VCaP (cell line): ENCODE measurements at regions not wholly inside any gene's neighbourhood (a gene's known extent, or its start where the extent isn't known, plus 50 kb on each side); places are given as distances from the start of the nearest gene placed in this dataset.

Source experiments
- H3K27ac ChIP-seq: fragments of 450-650 bp; 2 replicates; pipeline ENCODE4 v1.5.1; 2017
- TF ChIP-seq, protein P1 (sequence below): fragments of 450-650 bp; conservative IDR thresholded peaks from 2 replicates; pipeline ENCODE4 v1.5.1; 2017; ENCODE audit warnings: mild to moderate bottlenecking, moderate library complexity

DNA sequence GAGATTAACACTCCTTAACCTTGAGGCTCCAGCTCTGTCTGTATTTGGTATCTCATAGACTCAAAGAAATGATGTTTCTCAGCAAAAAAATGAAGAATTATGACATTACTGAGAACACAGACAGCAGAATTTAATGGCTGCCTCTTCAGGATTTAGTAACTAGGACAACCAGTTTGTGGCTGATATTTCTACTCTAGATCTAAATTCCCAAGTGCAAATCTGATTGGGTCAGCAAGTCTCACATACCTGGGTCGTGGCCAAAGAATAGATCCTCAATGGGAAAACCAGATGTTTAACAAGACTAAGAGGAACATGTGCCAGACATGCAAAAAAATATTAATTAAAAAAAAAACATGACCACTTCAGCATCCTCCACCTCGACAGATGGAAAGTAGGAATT is 608.9 kb downstream of the DTWD2 start:
- TF ChIP-seq, protein P1, sequence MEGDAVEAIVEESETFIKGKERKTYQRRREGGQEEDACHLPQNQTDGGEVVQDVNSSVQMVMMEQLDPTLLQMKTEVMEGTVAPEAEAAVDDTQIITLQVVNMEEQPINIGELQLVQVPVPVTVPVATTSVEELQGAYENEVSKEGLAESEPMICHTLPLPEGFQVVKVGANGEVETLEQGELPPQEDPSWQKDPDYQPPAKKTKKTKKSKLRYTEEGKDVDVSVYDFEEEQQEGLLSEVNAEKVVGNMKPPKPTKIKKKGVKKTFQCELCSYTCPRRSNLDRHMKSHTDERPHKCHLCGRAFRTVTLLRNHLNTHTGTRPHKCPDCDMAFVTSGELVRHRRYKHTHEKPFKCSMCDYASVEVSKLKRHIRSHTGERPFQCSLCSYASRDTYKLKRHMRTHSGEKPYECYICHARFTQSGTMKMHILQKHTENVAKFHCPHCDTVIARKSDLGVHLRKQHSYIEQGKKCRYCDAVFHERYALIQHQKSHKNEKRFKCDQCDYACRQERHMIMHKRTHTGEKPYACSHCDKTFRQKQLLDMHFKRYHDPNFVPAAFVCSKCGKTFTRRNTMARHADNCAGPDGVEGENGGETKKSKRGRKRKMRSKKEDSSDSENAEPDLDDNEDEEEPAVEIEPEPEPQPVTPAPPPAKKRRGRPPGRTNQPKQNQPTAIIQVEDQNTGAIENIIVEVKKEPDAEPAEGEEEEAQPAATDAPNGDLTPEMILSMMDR, result no peak
- H3K27ac ChIP-seq, result no peak overlapping the region

DNA sequence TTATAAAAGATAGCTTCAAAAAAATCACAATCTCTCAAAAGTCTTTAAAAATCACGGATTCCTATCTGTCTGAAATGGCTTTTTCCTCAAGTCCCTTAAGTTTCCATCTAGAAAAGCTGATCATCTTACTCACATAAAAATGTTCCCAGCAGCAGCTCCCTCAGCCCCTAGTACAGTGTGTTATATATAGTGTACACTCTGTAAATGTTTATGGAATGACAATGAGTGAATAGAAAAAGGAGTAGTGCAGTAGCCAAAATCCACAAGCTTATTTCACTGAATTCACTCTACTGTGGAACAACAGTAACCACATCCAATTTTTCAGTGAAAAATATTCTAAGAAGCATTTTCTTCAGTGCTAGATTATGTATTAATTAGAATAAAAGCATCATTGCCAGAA is 609.4 kb downstream of the DTWD2 start:
- H3K27ac ChIP-seq, result no peak overlapping the region
- TF ChIP-seq, protein P1, result no peak

DNA sequence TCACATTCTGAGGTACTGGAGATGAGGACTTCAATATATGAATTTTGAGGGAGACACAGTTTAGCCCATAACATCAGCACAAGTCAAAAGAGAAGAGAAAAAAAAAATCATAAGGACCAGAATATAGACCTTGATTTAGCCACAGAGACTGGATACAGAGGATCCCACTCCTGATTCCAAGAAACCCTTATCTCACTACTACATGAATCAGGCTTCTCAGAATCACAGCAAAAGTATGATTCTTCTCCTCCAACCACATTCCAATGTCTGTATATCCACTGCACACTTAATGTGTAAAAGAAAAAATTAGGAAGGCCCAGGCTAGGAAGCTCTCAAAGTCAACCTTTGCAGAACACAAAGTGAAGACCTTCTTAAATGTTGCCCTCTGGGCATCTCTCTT is 610.9 kb downstream of the DTWD2 start:
- TF ChIP-seq, protein P1, result no peak

GRCh38 chr5:118371973-118372831 is 616.1 kb downstream of the DTWD2 start:
- TF ChIP-seq, protein P1, result no peak
- no peak overlapping the region for H3K27ac ChIP-seq

More for the DNA sequence above, 610.9 kb downstream of the DTWD2 start:
- H3K27ac ChIP-seq, result no peak overlapping the region

DNA sequence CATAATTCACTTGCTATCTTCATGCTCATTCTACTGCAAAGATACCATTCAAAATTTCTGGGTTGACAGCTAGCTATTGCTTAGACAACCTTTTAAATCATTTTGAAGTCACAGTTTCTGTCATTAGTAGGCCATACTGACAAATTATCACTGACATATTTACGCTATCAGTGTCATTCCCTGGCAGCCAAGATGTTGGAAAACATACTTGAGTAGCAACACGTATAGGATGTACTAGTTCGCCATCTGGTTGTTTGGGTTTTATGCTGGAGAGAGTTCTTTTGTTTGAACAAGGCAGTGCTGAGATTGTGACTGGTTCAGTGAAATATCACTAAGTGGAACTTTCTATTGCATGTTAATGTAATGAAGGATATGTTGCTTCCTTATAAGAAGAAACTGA is 621.9 kb downstream of the DTWD2 start:
- TF ChIP-seq, protein P1, result no peak
- H3K27ac ChIP-seq, result no peak overlapping the region

- peak overlapping the region; percentile 12; the same call in 1 of the 2 replicates for H3K27ac ChIP-seq
- TF ChIP-seq, protein P1, result no peak
Measured at GRCh38 chr5:118365718-118366117, 622.6 kb downstream of the DTWD2 start.

DNA sequence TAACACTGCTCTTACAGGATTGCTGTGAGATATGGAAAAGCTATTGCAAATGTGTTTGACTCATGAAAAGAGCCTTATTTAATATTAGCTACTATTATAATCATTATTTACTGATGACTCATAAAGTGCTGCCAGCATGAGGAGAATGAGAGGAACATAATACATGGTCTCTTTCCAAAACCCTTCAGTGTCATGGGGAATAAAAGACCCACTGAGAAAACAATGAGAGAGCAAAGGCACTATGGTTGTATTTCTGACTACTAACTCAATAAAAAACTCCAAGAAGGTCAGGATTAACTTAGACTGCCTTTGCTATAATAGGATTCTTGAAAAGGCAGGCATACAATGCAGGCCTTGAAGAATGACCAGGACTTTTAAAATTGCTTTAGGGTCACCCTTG is 633.5 kb downstream of the DTWD2 start:
- H3K27ac ChIP-seq, result no peak overlapping the region
- TF ChIP-seq, protein P1, result no peak
